Stimulated activated naive CD8-positive, alpha-beta T cell treated with anti-CD3 and anti-CD28 coated beads, Interleukin-15, amount 100 ng/mL, for 72 hours (primary cell): ENCODE measurements at regions not wholly inside any gene's neighbourhood (a gene's known extent, or its start where the extent isn't known, plus 50 kb on each side); places are given as distances from the start of the nearest gene placed in this dataset.
"Not testable (repeated sequence)": the region's sequence is repeated elsewhere in the genome, so short reads cannot be mapped to it uniquely, and the experiment has no call there.

ENCODE experiments used
- ATAC-seq: fragments of 150-1000 bp; cut with Tn5 transposase; 2 replicates; pipeline ENCODE4 v1.10.0; 2021; ENCODE audit warnings: mild to moderate bottlenecking, moderate library complexity
- DNase-seq, 2 donors: peaks; one replicate each; pipeline ENCODE4 v3.0.0; 2021 to 2022
- H3K27ac Mint-ChIP-seq, 2 donors: one replicate each; pipeline ENCODE4 v1.8.0; 2022; ENCODE audit warnings: mild to moderate bottlenecking in 2 of 2, mixed read lengths in 2 of 2, moderate library complexity in 2 of 2
- H3K27me3 Mint-ChIP-seq: one replicate; pipeline ENCODE4 v1.8.0; 2022; ENCODE audit warnings: mixed read lengths
- H3K4me1 Mint-ChIP-seq: one replicate; pipeline ENCODE4 v1.8.0; 2022; ENCODE audit warnings: mild to moderate bottlenecking, mixed read lengths
- H3K4me3 Mint-ChIP-seq, 2 donors: one replicate each; pipeline ENCODE4 v1.8.0; 2022; ENCODE audit warnings: mild to moderate bottlenecking in 2 of 2, mixed read lengths in 2 of 2, moderate library complexity in 1 of 2
- H3K9me3 Mint-ChIP-seq, 2 donors: one replicate each; pipeline ENCODE4 v1.8.0; 2022; ENCODE audit warnings: mixed read lengths in 2 of 2

- ATAC-seq (no peak), DNase-seq (no peak)
- Mint-ChIP-seq H3K4me1 (no peaks in the 10 kb centered on the region), H3K4me3 (no peak overlapping the region), H3K9me3 (no peaks in the 10 kb centered on the region), H3K27me3 (no peaks in the 10 kb centered on the region), H3K27ac (no peak overlapping the region)
These were observed 548.6 kb downstream of the ARL4A start for GRCh38 chr7:13236026-13236425.

GRCh38 chr7:13240349-13240748 lies 552.9 kb downstream of the ARL4A start:
- Mint-ChIP-seq H3K27ac (no peak overlapping the region), H3K9me3 (no peaks in the 10 kb centered on the region), H3K4me1 (no peaks in the 10 kb centered on the region), H3K4me3 (no peak overlapping the region), H3K27me3 (no peaks in the 10 kb centered on the region)
- no peak for DNase-seq
- ATAC-seq, result no peak

GRCh38 chr7:13241416-13241815 lies 554.0 kb downstream of the ARL4A start:
- H3K9me3 Mint-ChIP-seq, result no peaks in the 10 kb centered on the region
- ATAC-seq, result no peak
- no peaks in the 10 kb centered on the region for H3K27me3 Mint-ChIP-seq
- H3K4me3 Mint-ChIP-seq, result no peak overlapping the region
- no peaks in the 10 kb centered on the region for H3K4me1 Mint-ChIP-seq
- no peak overlapping the region for H3K27ac Mint-ChIP-seq
- DNase-seq, result no peak

GRCh38 chr7:13257661-13258060 lies 570.2 kb downstream of the ARL4A start:
- no peak for DNase-seq
- no peak overlapping the region for H3K4me3 Mint-ChIP-seq
- ATAC-seq, result no peak
- no peaks in the 10 kb centered on the region for H3K9me3 Mint-ChIP-seq
- H3K4me1 Mint-ChIP-seq, result no peaks in the 10 kb centered on the region
- H3K27ac Mint-ChIP-seq, result no peak overlapping the region
- H3K27me3 Mint-ChIP-seq, result no peaks in the 10 kb centered on the region

GRCh38 chr7:13258386-13258785 lies 571.0 kb downstream of the ARL4A start:
- Mint-ChIP-seq H3K27ac (no peak overlapping the region), H3K4me1 (no peaks in the 10 kb centered on the region), H3K27me3 (peaks cover 1% of the 10 kb centered on the region), H3K4me3 (no peak overlapping the region), H3K9me3 (no peaks in the 10 kb centered on the region)
- no peak for DNase-seq
- no peak for ATAC-seq

- peaks cover 8% of the 10 kb centered on the region for H3K27me3 Mint-ChIP-seq
- DNase-seq (no peak), ATAC-seq (no peak)
- no peaks in the 10 kb centered on the region for H3K9me3 Mint-ChIP-seq
- no peak overlapping the region for H3K4me3 Mint-ChIP-seq
- H3K4me1 Mint-ChIP-seq, result no peaks in the 10 kb centered on the region
- H3K27ac Mint-ChIP-seq, result no peak overlapping the region
These were observed 572.5 kb downstream of the ARL4A start for GRCh38 chr7:13259930-13260329.

- no peak for ATAC-seq
- DNase-seq, result no peak
- H3K27ac Mint-ChIP-seq, result no peak overlapping the region
- H3K9me3 Mint-ChIP-seq, result no peaks in the 10 kb centered on the region
- H3K4me3 Mint-ChIP-seq, result no peak overlapping the region
- H3K4me1 Mint-ChIP-seq, result no peaks in the 10 kb centered on the region
- H3K27me3 Mint-ChIP-seq, result peaks cover 8% of the 10 kb centered on the region
These were observed 575.6 kb downstream of the ARL4A start for GRCh38 chr7:13262929-13263530.

- ATAC-seq (no peak), DNase-seq (no peak)
- Mint-ChIP-seq H3K27me3 (peaks cover 8% of the 10 kb centered on the region), H3K9me3 (no peaks in the 10 kb centered on the region), H3K4me1 (no peaks in the 10 kb centered on the region), H3K27ac (no peak overlapping the region), H3K4me3 (no peak overlapping the region)
These were observed 577.8 kb downstream of the ARL4A start for GRCh38 chr7:13265271-13265670.

GRCh38 chr7:13274205-13274604 lies 586.8 kb downstream of the ARL4A start:
- H3K4me1 Mint-ChIP-seq, DNase-seq, H3K4me3 Mint-ChIP-seq, H3K27me3 Mint-ChIP-seq, H3K9me3 Mint-ChIP-seq, H3K27ac Mint-ChIP-seq, ATAC-seq: not testable (repeated sequence)

GRCh38 chr7:13276977-13277376 lies 589.5 kb downstream of the ARL4A start:
- H3K4me3 Mint-ChIP-seq, result no peak overlapping the region
- peaks cover 8% of the 10 kb centered on the region for H3K27me3 Mint-ChIP-seq
- H3K9me3 Mint-ChIP-seq, result no peaks in the 10 kb centered on the region
- H3K4me1 Mint-ChIP-seq, result no peaks in the 10 kb centered on the region
- DNase-seq (no peak), ATAC-seq (no peak)
- H3K27ac Mint-ChIP-seq, result no peak overlapping the region

GRCh38 chr7:13278020-13278419 lies 590.6 kb downstream of the ARL4A start:
- Mint-ChIP-seq H3K4me3 (no peak overlapping the region), H3K27ac (no peak overlapping the region), H3K9me3 (no peaks in the 10 kb centered on the region), H3K4me1 (no peaks in the 10 kb centered on the region), H3K27me3 (peaks cover 8% of the 10 kb centered on the region)
- ATAC-seq, result no peak
- no peak for DNase-seq

- no peaks in the 10 kb centered on the region for H3K9me3 Mint-ChIP-seq
- no peak overlapping the region for H3K27ac Mint-ChIP-seq
- peaks cover 2% of the 10 kb centered on the region for H3K27me3 Mint-ChIP-seq
- ATAC-seq (no peak), DNase-seq (no peak)
- no peaks in the 10 kb centered on the region for H3K4me1 Mint-ChIP-seq
- H3K4me3 Mint-ChIP-seq, result no peak overlapping the region
These were observed 592.5 kb downstream of the ARL4A start for GRCh38 chr7:13279854-13280435.

GRCh38 chr7:13282377-13282980 lies 595.0 kb downstream of the ARL4A start:
- ATAC-seq, result no peak
- Mint-ChIP-seq H3K9me3 (no peaks in the 10 kb centered on the region), H3K27me3 (no peaks in the 10 kb centered on the region), H3K27ac (no peak overlapping the region), H3K4me1 (no peaks in the 10 kb centered on the region), H3K4me3 (no peak overlapping the region)
- no peak for DNase-seq

- H3K9me3 Mint-ChIP-seq, result no peaks in the 10 kb centered on the region
- no peak overlapping the region for H3K4me3 Mint-ChIP-seq
- no peaks in the 10 kb centered on the region for H3K27me3 Mint-ChIP-seq
- no peak for ATAC-seq
- no peak overlapping the region for H3K27ac Mint-ChIP-seq
- no peaks in the 10 kb centered on the region for H3K4me1 Mint-ChIP-seq
- DNase-seq, result no peak
These were observed 599.5 kb downstream of the ARL4A start for GRCh38 chr7:13286916-13287315.

- Mint-ChIP-seq H3K4me1 (no peaks in the 10 kb centered on the region), H3K27me3 (no peaks in the 10 kb centered on the region), H3K27ac (no peak overlapping the region), H3K9me3 (no peaks in the 10 kb centered on the region), H3K4me3 (no peak overlapping the region)
- DNase-seq (no peak), ATAC-seq (no peak)
These were observed 601.1 kb downstream of the ARL4A start for GRCh38 chr7:13288516-13288915.

- Mint-ChIP-seq H3K4me3 (no peak overlapping the region), H3K27ac (no peak overlapping the region), H3K9me3 (no peaks in the 10 kb centered on the region), H3K4me1 (no peaks in the 10 kb centered on the region), H3K27me3 (no peaks in the 10 kb centered on the region)
- no peak for ATAC-seq
- DNase-seq, result no peak
These were observed 603.5 kb downstream of the ARL4A start for GRCh38 chr7:13290975-13291374.
